ENCODE measurements at regions not wholly inside any gene's neighbourhood (a gene's known extent, or its start where the extent isn't known, plus 50 kb on each side); places are given as distances from the start of the nearest gene placed in this dataset.
A peak's percentile ranks its signal among the peaks of the same experiment; 100 is the strongest.
"Not testable (repeated sequence)": the region's sequence is repeated elsewhere in the genome, so short reads cannot be mapped to it uniquely, and the experiment has no call there.

GRCh38 chr2:62654876-62655359 lies 50.6 kb upstream of the EHBP1 start:
- no peak for DNase-seq (ENCODE audit: low read depth, low spot score)

GRCh38 chr2:62654423-62654791 lies 51.1 kb upstream of the EHBP1 start:
- DNase-seq (ENCODE audit: low read depth, low spot score): no peak

GRCh38 chr2:62653582-62654422 lies 51.7 kb upstream of the EHBP1 start:
- no peak for DNase-seq (ENCODE audit: low read depth, low spot score)

GRCh38 chr2:62649087-62649486 lies 56.4 kb upstream of the EHBP1 start:
- not testable (repeated sequence) for DNase-seq (ENCODE audit: low read depth, low spot score)

- DNase-seq (ENCODE audit: low read depth, low spot score): no peak
Measured at GRCh38 chr2:62643100-62643471, 62.4 kb upstream of the EHBP1 start.

- DNase-seq (ENCODE audit: low read depth, low spot score): no peak
Measured at GRCh38 chr2:62642429-62643099, 62.9 kb upstream of the EHBP1 start.

- DNase-seq (ENCODE audit: low read depth, low spot score): no peak
Measured at GRCh38 chr2:62641936-62642335, 63.6 kb upstream of the EHBP1 start.

GRCh38 chr2:62641410-62641843 lies 64.1 kb upstream of the EHBP1 start:
- DNase-seq (ENCODE audit: low read depth, low spot score): no peak

- no peak for DNase-seq (ENCODE audit: low read depth, low spot score)
Measured at GRCh38 chr2:62631160-62632085, 74.1 kb upstream of the EHBP1 start.

- DNase-seq (ENCODE audit: low read depth, low spot score): not testable (repeated sequence)
Measured at GRCh38 chr2:62630206-62630605, 75.3 kb upstream of the EHBP1 start.

- DNase-seq (ENCODE audit: low read depth, low spot score): not testable (repeated sequence)
Measured at GRCh38 chr2:62629310-62629709, 76.2 kb upstream of the EHBP1 start.

- peak; percentile 5 for DNase-seq (ENCODE audit: low read depth, low spot score)
Measured at GRCh38 chr2:62627667-62628066, 77.8 kb upstream of the EHBP1 start.

GRCh38 chr2:62624855-62625254 lies 80.7 kb upstream of the EHBP1 start:
- no peak for DNase-seq (ENCODE audit: low read depth, low spot score)

GRCh38 chr2:62616486-62616885 lies 89.0 kb upstream of the EHBP1 start:
- DNase-seq (ENCODE audit: low read depth, low spot score): not testable (repeated sequence)

- no peak for DNase-seq (ENCODE audit: low read depth, low spot score)
Measured at GRCh38 chr2:62611854-62612253, 93.7 kb upstream of the EHBP1 start.

- not testable (repeated sequence) for DNase-seq (ENCODE audit: low read depth, low spot score)
Measured at GRCh38 chr2:62605471-62605870, 99.5 kb upstream of the TMEM17 start.

- DNase-seq (ENCODE audit: low read depth, low spot score): no peak
Measured at GRCh38 chr2:62604336-62604735, 98.3 kb upstream of the TMEM17 start.

GRCh38 chr2:62603154-62603712 lies 97.2 kb upstream of the TMEM17 start:
- no peak for DNase-seq (ENCODE audit: low read depth, low spot score)

- not testable (repeated sequence) for DNase-seq (ENCODE audit: low read depth, low spot score)
Measured at GRCh38 chr2:62599674-62600410, 93.8 kb upstream of the TMEM17 start.

GRCh38 chr2:62597323-62597722 lies 91.3 kb upstream of the TMEM17 start:
- no peak for DNase-seq (ENCODE audit: low read depth, low spot score)
